GM12878 (cell line): ENCODE measurements at regions not wholly inside any gene's neighbourhood (a gene's known extent, or its start where the extent isn't known, plus 50 kb on each side); places are given as distances from the start of the nearest gene placed in this dataset.

Source experiments
- ATAC-seq: fragments of 200-7000 bp; cut with Tn5 transposase; 3 replicates; pipeline ENCODE4 v1.9.1; 2020; ENCODE audit warnings: mild to moderate bottlenecking, moderate library complexity
- BruUV-seq: library from RNA; stranded (reverse); fragments of 400-500 nt; replicated peaks from 2 replicates; lab custom pipeline; 2021; lab: Mats Ljungman, UMichigan
- CTCF ChIA-PET: fragments of 300-600 bp; sonication (Branson Sonifier 250); formaldehyde crosslinking; extraction: SDS; loops from one replicate; lab custom pipeline; 2021; ENCODE audit warnings: inconsistent platforms; lab: Yijun Ruan, JAX
- POLR2A ChIA-PET: fragments of 350-600 bp; formaldehyde crosslinking; extraction: SDS; loops from one replicate; lab custom pipeline; 2021; ENCODE audit warnings: inconsistent platforms; lab: Charles Lee
- RAD21 ChIA-PET: fragments of 300-600 bp; sonication (Branson Sonifier 250); formaldehyde crosslinking; loops from one replicate; lab custom pipeline; 2023; ENCODE audit warnings: antibody characterized with exemption; ENCODE audit not compliant: unreplicated experiment; lab: Charles Lee
- SMC1A ChIA-PET: fragments of 300-600 bp; sonication (Branson Sonifier 250); formaldehyde crosslinking; loops from one replicate; lab custom pipeline; 2023; ENCODE audit not compliant: unreplicated experiment, uncharacterized antibody; lab: Charles Lee
- DNase-seq: peaks from one replicate; pipeline ENCODE4 v3.0.0-alpha.2; 2011; ENCODE audit warnings: low read depth, low spot score
- FAIRE-seq: peaks from 3 replicates; lab custom pipeline; 2011; peaks lifted over from hg19 to GRCh38; lab: Jason Lieb, UNC
- H2AFZ ChIP-seq: 2 replicates; pipeline ENCODE4 v1.6.0; 2011; ENCODE audit warnings: low read depth, low read length, control low read depth; ENCODE audit not compliant: control insufficient read depth
- H3K27ac ChIP-seq: 2 replicates; pipeline ENCODE4 v1.5.1; 2011; ENCODE audit warnings: control low read depth; ENCODE audit not compliant: control insufficient read depth, insufficient read depth
- H3K27me3 ChIP-seq, 2 experiments: replicated peaks in 1 of 2; 2 replicates each; pipeline versions ENCODE4 v1.6.0 to v1.6.1; 2011; ENCODE audit warnings: low read length in 1 of 2; ENCODE audit not compliant: control insufficient read depth in 2 of 2, insufficient read depth in 2 of 2
- H3K36me3 ChIP-seq, 2 experiments: 2 replicates each; pipeline ENCODE4 v1.5.1; 2011; ENCODE audit warnings: low read length in 1 of 2; ENCODE audit not compliant: control insufficient read depth in 2 of 2, insufficient read depth in 2 of 2
- H3K4me1 ChIP-seq: 2 replicates; pipeline ENCODE4 v1.6.1; 2011; ENCODE audit warnings: mild to moderate bottlenecking, low read length, moderate library complexity, mixed read lengths; ENCODE audit not compliant: control insufficient read depth, insufficient read depth
- H3K4me2 ChIP-seq: 2 replicates; pipeline ENCODE4 v1.6.0; 2011; ENCODE audit warnings: control low read depth; ENCODE audit not compliant: control insufficient read depth, insufficient read depth
- H3K4me3 ChIP-seq: fragments of 200-600 bp; sonication (generic); 2 replicates; pipeline ENCODE4 v1.5.1; 2016
- H3K79me2 ChIP-seq: 2 replicates; pipeline ENCODE4 v1.6.0; 2011; ENCODE audit warnings: low read length; ENCODE audit not compliant: control insufficient read depth, insufficient read depth
- H3K9ac ChIP-seq: 2 replicates; pipeline ENCODE4 v1.8.0; 2011; ENCODE audit warnings: low read length, control low read depth, mixed read lengths; ENCODE audit not compliant: control insufficient read depth, insufficient read depth
- H3K9me3 ChIP-seq: replicated peaks from 3 replicates; pipeline ENCODE4 v1.5.1; 2011; ENCODE audit warnings: mild to moderate bottlenecking, low read length; ENCODE audit not compliant: control insufficient read depth, insufficient read depth
- H4K20me1 ChIP-seq: 2 replicates; pipeline ENCODE4 v1.6.0; 2011; ENCODE audit not compliant: control insufficient read depth, insufficient read depth
- CEBPZ ChIP-seq: fragments of 150-350 bp; IDR thresholded peaks from 2 replicates; pipeline ENCODE4 v1.6.1; 2016; ENCODE audit warnings: low read depth, low read length
- HDGF ChIP-seq: fragments of 450-650 bp; IDR thresholded peaks from 2 replicates; pipeline ENCODE4 v1.6.1; 2016; ENCODE audit warnings: antibody characterized with exemption
- MTA3 ChIP-seq: IDR thresholded peaks from 2 replicates; pipeline ENCODE4 v1.6.1; 2012; ENCODE audit warnings: low read length, inconsistent platforms, borderline replicate concordance
- POLR2AphosphoS2 ChIP-seq: IDR thresholded peaks from 2 replicates; pipeline ENCODE4 v1.6.1; 2011; ENCODE audit warnings: low read depth, mild to moderate bottlenecking, low read length, improper control_type of control experiment, moderate library complexity
- WGBS: methylation state at CpG from one replicate; pipeline ENCODE4 v1.1.6; 2016; ENCODE audit warnings: low lambda C conversion rate; ENCODE audit not compliant: insufficient replicate concordance, insufficient coverage; ENCODE audit errors: missing lambda C conversion rate; 5-methylcytosine and 5-hydroxymethylcytosine counted together
- in situ Hi-C: fragments of 300-500 bp; cut with MboI; formaldehyde crosslinking; loops from 9 replicates; pipeline ENCODE4 v1.14.3; 2018; ENCODE audit warnings: mixed read lengths
- intact Hi-C: fragments of 100-400 bp; cut with micrococcal nuclease; formaldehyde crosslinking; loops from one replicate; pipeline ENCODE4 v1.14.2; 2022; ENCODE audit not compliant: unreplicated experiment
- TF ChIP-seq, protein P1 (sequence below): fragments of 450-650 bp; formaldehyde crosslinking; IDR thresholded peaks from 2 replicates; pipeline ENCODE4 v1.4.0; 2022; ENCODE audit warnings: mild to moderate bottlenecking, moderate library complexity

GRCh38 chr3:41144631-41145030, 54.7 kb upstream of the CTNNB1 start:
- ATAC-seq (no peak), DNase-seq (no peak), FAIRE-seq (no peak)
- CTCF ChIA-PET = no interaction called here
- no peak overlapping the region for H3K4me2 ChIP-seq
- no peaks in the 10 kb centered on the region; a peak in 1 of 4 replicates for H3K27me3 ChIP-seq
- no peaks in the 10 kb centered on the region; the same call in 1 of the 3 replicates for H3K9me3 ChIP-seq
- WGBS = 0% methylated on average over 1 of the region's 1 CpG
- POLR2A ChIA-PET = no interaction called here
- TF ChIP-seq CEBPZ = no peak
- TF ChIP-seq POLR2AphosphoS2 = no peak
- TF ChIP-seq MTA3 = no peak
- TF ChIP-seq HDGF = no peak
- TF ChIP-seq, protein P1, sequence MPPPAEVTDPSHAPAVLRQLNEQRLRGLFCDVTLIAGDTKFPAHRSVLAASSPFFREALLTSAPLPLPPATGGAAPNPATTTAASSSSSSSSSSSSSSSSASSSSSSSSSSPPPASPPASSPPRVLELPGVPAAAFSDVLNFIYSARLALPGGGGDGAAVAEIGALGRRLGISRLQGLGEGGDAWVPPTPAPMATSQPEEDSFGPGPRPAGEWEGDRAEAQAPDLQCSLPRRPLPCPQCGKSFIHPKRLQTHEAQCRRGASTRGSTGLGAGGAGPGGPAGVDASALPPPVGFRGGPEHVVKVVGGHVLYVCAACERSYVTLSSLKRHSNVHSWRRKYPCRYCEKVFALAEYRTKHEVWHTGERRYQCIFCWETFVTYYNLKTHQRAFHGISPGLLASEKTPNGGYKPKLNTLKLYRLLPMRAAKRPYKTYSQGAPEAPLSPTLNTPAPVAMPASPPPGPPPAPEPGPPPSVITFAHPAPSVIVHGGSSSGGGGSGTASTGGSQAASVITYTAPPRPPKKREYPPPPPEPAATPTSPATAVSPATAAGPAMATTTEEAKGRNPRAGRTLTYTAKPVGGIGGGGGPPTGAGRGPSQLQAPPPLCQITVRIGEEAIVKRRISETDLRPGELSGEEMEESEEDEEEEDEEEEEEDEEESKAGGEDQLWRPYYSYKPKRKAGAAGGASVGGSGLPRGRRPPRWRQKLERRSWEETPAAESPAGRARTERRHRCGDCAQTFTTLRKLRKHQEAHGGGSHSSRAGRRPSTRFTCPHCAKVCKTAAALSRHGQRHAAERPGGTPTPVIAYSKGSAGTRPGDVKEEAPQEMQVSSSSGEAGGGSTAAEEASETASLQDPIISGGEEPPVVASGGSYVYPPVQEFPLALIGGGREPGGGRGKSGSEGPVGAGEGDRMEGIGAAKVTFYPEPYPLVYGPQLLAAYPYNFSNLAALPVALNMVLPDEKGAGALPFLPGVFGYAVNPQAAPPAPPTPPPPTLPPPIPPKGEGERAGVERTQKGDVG (CRISPR knock-in tag) = no peak
- no peak overlapping the region for H3K27ac ChIP-seq
- SMC1A ChIA-PET = no interaction called here
- no peaks in the 10 kb centered on the region for H4K20me1 ChIP-seq
- in situ Hi-C loops (no loop called here), intact Hi-C loops (no loop called here)
- no peaks in the 10 kb centered on the region for H3K79me2 ChIP-seq
- H3K9ac ChIP-seq = no peak overlapping the region
- no TSS peak for BruUV-seq
- H3K4me1 ChIP-seq = no peaks in the 10 kb centered on the region
- no peak overlapping the region for H3K4me3 ChIP-seq
- no peak overlapping the region for H2AFZ ChIP-seq
- no peaks in the 10 kb centered on the region for H3K36me3 ChIP-seq
- RAD21 ChIA-PET = no interaction called here
